Stimulated activated CD4-positive, alpha-beta T cell treated with anti-CD3 and anti-CD28 coated beads, Interleukin-12 subunit alpha, Interleukin-12 subunit beta, amount 100 ng/mL, for 48 hours (primary cell): ENCODE measurements at regions not wholly inside any gene's neighbourhood (a gene's known extent, or its start where the extent isn't known, plus 50 kb on each side); places are given as distances from the start of the nearest gene placed in this dataset.

ENCODE experiments used
- DNase-seq, 3 donors: peaks; one replicate each; pipeline ENCODE4 v3.0.0-alpha.2; 2020; ENCODE audit warnings: low read depth in 2 of 3, low spot score in 1 of 3

DNA sequence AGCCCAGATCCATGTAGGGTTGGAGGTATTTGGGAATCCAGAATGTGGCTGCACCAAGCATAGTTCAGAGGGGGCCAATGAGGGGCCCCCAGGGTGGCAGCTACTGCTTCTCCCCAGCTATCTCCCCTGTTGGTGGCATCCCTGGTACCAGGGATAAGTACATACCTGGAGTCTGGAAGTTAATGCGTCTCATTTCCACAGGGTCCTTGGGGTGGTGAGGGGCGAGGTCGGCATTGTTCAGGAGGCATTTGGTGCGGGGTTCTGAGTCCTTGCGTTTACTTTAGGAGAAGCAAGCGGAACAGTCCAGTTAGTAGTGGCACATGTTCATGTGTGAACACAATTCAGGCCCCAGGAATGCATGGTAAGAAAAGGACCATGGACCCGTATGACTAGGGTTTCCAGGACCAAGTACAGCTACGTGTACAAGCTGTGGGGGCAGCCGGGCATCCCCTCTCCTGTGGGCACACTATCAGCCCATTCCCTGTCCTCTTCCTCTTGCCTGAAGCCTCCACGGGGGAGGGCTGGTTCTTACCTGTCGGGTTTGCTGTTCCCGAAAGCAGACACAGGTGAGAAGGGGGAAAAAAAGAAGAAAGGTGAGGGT is 122.3 kb downstream of the PTPRS start:
- DNase-seq = no peak

DNA sequence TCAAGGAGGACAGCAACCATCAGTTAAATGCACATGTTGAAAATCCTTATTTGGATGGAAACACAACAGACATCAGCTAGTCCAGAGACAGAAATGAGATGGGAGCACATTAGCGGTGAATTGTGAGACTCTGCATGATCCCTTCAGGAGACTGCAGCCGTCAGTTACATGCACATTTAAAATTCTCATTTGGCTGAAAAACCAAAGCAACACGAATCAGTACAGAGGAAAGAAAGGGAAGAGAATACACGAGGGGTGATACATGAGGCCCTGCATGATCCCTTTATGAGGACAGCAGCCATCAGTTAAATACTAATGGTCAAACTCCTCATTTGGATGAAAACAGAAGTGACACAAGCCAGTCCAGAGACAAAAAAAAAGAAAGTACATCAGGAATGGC is 123.4 kb downstream of the PTPRS start:
- no peak for DNase-seq

DNA sequence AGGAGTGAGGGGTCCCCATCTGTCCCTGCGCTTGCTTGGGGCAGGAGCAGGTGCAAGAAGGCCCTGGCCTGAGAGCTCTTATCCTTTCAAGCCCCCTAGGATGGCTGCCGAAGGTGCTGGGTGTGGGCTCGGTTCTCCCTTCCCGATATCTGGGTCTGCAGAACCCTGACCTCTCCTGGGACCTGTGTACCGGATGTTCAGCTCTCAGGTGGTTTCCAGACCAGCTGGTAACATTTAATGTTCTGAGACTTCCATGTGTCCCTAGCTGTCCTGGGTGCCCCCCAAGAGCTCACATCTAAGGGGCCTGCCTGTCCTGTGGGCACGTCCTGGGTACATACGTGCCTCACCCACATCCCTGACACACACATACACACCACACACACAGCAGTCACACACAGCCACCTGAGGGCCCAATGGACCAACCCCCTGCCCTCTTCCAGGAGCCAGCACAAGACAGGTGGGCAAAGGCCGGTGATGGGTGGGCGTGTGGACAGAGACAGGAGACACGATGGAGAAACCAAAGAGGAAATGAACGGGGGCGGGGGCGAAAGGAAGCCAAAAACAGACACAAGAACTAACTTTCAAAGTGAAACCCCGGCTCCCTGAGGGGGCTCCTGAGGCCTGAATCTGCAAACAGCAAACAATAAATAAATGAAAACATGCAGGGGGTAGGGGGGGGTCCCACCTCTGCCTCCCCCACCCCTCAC is 124.3 kb downstream of the PTPRS start:
- no peak for DNase-seq

DNA sequence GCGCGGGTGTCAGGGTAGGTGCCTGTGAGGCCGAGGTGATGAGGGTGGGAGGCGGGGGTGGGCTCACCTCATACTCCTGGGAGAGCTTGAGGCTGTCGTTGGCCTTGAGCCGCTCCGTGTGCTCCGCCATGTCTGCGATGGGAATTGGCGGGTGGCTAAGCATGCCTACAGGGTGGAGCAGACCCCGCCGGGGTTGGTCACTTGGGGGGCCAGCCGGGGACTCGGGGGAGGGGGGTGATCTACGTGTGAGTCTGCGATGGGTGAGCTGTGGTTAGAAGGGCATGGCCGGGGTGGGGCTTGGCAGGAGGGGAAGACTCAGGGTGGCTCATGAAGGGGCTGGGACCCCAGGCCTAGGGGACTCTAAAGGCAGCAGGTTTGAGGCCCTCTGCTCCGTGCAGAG is 125.2 kb downstream of the PTPRS start:
- no peak for DNase-seq

DNA sequence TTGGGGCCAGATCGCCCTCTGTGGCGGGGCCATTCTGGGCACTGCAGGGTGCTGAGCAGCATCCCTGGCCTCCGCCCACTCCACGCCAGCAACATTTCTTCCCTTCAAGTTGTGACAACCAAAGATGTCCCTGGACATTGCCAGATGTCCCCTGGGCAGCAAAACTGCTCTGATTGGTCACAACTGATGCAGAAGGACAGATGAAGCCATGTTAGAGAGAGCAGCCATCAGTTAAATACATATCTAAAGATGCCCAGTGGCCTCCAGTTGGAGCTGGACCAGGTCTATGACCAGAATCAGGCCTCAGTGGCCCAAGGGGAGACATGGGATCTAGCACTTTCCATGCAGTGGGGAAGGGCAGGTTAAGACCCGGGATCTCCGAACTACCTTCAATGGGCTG is 125.7 kb downstream of the PTPRS start:
- DNase-seq = no peak

DNA sequence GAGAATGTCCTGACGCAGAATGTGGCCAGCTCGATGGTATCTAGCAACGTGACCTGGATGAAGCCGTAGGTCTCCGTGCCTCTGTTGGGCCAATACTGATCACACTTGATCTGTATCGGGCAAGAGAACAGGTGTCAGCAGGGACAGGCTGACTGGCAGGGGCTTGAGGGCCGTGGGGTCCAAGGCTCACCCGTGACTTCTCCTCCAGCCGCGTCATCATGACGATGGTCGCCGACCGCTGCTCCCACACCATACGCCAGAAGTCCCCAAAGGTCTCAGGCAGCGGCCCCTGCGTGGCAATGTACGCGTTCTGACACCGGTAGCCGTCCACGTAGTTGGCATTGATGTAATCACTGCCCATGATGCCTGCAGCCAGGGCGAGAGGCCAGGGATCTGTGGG is 126.2 kb downstream of the PTPRS start:
- DNase-seq = no peak

DNA sequence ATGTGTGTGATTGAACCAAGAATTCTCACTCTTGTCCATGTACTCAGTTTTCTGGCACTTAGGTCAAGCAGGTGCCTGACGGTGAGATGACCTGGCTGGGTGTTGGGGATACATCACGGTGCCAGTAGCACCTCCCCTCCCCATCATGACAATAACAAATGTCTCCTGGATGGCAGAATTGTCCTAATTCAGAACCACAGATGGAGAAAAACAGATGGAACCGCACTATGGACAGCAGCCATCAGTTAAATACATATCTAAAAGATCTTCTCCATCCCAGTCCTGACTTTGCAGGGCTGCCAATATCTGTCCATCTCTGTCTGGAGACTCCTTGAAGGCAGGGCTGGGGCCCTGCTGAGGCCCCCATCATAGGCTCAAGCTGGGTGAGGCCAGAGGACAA is 126.9 kb downstream of the PTPRS start:
- no peak for DNase-seq

DNA sequence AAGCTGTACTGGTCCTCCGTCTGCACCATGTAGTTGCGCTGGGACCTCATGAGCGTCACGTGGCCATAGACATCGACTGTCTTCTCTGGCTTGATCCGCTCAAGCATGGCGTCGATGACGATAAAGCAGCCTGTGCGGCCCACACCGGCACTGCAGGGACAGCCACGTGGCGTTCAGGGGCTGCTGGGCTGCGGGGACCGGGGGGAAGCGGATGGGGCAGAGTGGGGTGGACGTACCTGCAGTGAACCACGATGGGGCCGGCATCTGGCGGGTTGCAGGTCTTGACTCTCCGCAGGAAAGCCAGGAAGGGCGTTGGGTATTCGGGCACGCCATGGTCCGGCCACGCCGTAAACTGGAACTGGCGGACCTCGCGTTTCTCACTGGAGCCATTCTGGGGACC is 128.5 kb downstream of the PTPRS start:
- DNase-seq = no peak

DNA sequence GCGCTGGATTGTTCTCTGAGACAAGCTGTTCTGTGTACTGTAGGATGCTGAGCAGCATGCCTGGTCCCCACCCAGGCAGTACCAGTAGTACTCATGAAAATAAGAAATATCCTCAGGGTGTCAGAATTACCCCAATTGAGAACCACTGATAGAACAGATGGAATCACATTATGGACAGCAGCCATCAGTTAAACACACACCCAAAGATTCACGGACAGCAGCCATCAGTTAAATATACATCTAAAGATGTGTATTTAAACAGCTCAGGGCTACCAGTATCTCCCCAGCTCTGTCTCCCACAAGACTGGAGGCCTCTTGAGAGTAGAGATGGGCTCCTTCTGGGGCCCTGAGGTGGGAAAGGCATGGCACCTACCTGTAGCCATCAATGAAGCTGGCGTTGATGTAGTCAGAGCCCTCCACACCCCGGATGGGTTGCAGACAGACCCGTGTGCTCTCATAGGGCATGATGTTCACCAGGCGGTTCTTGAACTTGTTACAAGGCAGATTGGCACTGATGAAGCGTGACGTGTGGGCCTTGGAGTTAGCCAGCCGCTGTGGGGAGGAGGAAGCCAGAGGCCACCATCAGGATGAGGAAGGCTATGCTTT is 129.3 kb downstream of the PTPRS start:
- no peak for DNase-seq

DNA sequence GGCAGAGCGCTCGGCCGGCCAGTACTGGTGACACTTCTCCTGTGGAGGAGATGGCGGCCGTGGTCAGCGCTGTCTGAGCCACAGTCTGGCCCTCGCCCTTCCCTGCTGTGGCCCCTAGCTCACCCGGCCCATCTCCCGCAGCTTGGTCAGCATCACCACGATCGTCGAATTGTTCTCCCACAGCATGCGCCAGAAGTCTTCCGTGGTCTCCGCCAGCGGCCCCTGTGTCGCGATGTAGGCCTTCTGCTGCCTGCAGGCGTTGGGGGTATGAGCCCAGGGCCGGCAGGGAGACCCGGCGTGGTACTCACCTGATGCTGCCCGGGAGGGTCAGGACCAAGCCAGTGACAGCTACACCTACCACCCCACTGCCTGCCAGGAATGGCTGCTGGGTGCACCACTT is 130.1 kb downstream of the PTPRS start:
- no peak for DNase-seq

DNA sequence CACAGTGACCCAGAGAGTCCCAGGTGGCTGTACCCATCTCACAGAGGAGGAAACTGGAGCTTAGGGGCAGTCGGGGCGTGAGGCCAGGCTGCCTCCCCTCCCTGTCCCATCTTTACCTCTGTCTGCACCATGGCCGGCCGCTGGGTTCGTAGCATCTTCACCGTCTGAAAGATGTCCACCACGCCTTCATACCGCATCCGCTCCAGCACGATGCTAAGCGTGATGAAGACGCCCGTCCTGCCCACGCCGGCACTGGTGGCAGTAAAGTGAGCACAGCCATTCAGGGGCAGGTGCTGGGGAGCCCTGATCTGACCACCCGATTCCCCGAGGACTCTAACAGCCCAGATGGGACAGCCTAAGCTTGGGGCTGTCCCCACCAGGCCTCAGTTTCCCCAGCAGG is 132.8 kb downstream of the PTPRS start:
- no peak for DNase-seq

DNA sequence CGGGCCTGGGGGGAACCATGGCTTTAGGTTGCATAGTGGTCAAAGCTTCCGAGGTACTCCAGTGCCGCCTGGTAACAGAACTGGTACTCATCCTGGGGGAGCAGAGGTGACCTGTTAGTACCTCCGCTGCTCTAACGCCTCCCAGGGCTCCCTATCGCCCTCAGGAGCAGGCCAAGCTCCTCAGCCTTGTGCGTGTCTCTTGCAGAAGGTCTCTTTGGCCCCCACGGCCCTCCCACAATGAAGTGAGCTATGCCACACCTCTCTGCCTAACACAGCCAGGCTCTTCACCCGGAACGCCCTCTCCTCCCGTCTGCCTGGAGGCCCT is 133.9 kb downstream of the PTPRS start:
- no peak for DNase-seq

DNA sequence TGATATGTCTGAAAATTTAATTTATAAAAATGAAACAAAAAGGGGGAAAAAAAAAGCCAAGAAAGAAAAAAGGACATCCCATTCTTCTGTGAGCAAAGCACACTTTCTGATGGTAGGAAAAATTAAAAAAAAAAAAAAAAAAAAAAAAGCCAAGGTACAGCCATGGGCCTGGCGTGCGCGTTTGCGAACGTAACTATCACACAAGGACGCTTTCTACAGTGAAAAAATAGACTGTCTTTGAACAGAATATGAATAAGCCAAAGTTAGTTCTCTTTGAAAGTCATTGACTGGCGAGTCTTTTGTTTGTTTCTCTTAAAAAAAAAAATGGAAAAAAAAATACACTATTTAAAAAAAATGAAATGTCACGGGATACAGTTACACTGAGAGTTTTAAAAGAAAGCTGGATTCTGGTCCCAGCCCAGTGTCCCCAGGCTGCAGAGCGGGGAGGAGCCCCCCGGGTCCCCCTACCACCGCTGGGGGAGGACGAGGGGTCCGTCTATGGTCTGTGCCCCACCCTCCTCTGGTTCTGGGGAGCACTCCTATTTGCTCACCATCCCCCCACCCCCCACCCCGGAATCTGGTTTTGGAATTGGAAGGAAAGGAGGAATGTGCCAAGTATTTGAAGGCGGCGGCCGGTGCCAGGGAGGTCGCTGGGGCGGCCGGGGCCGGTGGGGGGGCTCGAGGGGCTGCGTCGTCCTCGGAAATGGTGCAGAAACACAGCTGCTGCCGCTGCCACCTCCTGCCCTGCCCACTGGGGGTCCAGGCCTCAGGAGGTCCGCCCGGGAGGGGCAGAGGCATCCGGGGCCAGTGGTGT is 134.5 kb downstream of the PTPRS start:
- DNase-seq = no peak

DNA sequence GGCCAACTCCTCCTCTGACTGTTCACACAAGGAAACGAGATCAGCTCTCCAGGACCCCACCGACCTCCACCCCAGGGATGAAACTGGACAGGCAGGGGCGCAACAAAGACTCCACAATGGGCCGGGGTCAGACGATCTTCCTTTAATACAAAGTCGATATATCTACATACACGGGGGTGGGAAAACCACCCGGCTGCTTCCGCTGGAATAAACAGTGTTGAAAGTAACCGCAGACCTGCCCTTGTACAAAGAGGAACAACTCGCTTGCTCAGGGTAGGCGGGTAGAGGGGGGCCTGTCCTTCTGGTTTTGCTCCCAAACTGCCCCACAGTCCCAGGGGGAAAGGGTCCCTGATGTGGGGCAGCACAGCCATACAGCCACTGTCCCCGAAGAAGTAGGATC is 135.2 kb downstream of the PTPRS start:
- no peak for DNase-seq

DNA sequence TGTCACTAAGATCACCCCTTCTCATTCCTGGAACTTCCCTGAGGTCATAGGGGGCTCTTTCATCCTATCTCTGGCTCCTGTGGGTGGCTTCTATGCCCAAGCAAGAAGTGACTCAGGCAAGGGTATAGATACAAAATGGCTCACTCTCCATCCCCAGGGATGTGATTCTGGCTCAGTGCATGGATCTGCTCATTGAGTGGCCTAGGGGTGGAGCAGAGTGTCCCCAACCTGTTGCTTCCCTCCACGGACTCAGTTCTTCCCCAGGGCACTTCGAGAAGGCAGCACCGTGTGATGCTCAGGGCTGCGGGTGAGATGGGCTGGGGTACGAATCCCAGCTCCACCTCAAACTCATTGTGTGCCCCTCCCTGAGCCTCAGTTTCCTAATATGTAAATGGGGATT is 136.4 kb downstream of the PTPRS start:
- DNase-seq = no peak
